ENCODE measurements at regions not wholly inside any gene's neighbourhood (a gene's known extent, or its start where the extent isn't known, plus 50 kb on each side); places are given as distances from the start of the nearest gene placed in this dataset.

GRCh38 chr14:80378084-80378690 lies 166.9 kb upstream of the DIO2 start:
- H3K36me3 ChIP-seq (ENCODE audit: control insufficient read depth, low read length): no peaks in the 10 kb centered on the region
- H3K27ac ChIP-seq (ENCODE audit: low read depth, low read length): no peak overlapping the region
- H3K4me3 ChIP-seq (ENCODE audit: low read length): no peak overlapping the region
- H3K4me2 ChIP-seq (ENCODE audit: low read length): no peak overlapping the region
- H3K4me1 ChIP-seq (ENCODE audit: control insufficient read depth, low read length): no peaks in the 10 kb centered on the region
- H4K20me1 ChIP-seq (ENCODE audit: control insufficient read depth, insufficient read depth, low read depth, low read length): no peaks in the 10 kb centered on the region
- no peaks in the 10 kb centered on the region for H3K79me2 ChIP-seq (ENCODE audit: control insufficient read depth, low read length)
- H3K9me3 ChIP-seq (ENCODE audit: control insufficient read depth, insufficient read depth, low read length): no peaks in the 10 kb centered on the region
- TF ChIP-seq CTCF (IDR thresholded peaks at IDR 0.05; ENCODE audit: low read depth, low read length, poor library complexity, severe bottlenecking) (no peak), EZH2phosphoT487 (IDR thresholded peaks at IDR 0.05; ENCODE audit: borderline replicate concordance, low read length) (no peak)
- no peaks in the 10 kb centered on the region for H3K27me3 ChIP-seq (ENCODE audit: control insufficient read depth, low read length)
- no peaks in the 10 kb centered on the region for H3K9me2 ChIP-seq (replicated peaks; ENCODE audit: control insufficient read depth, low read length)
- H3F3A ChIP-seq (ENCODE audit: control insufficient read depth, insufficient read depth): no peaks in the 10 kb centered on the region

- H3K9me2 ChIP-seq (replicated peaks; ENCODE audit: control insufficient read depth, low read length): no peaks in the 10 kb centered on the region
- no peaks in the 10 kb centered on the region for H3K9me3 ChIP-seq (ENCODE audit: control insufficient read depth, insufficient read depth, low read length)
- no peaks in the 10 kb centered on the region for H3K79me2 ChIP-seq (ENCODE audit: control insufficient read depth, low read length)
- no peaks in the 10 kb centered on the region for H3K27me3 ChIP-seq (ENCODE audit: control insufficient read depth, low read length)
- TF ChIP-seq CTCF (IDR thresholded peaks at IDR 0.05; ENCODE audit: low read depth, low read length, poor library complexity, severe bottlenecking): no peak
- no peak for TF ChIP-seq EZH2phosphoT487 (IDR thresholded peaks at IDR 0.05; ENCODE audit: borderline replicate concordance, low read length)
- no peaks in the 10 kb centered on the region for H3K36me3 ChIP-seq (ENCODE audit: control insufficient read depth, low read length)
- H3K4me3 ChIP-seq (ENCODE audit: low read length): no peak overlapping the region
- no peaks in the 10 kb centered on the region for H4K20me1 ChIP-seq (ENCODE audit: control insufficient read depth, insufficient read depth, low read depth, low read length)
- H3F3A ChIP-seq (ENCODE audit: control insufficient read depth, insufficient read depth): no peaks in the 10 kb centered on the region
- no peak overlapping the region for H3K27ac ChIP-seq (ENCODE audit: low read depth, low read length)
- no peak overlapping the region for H3K4me2 ChIP-seq (ENCODE audit: low read length)
- H3K4me1 ChIP-seq (ENCODE audit: control insufficient read depth, low read length): no peaks in the 10 kb centered on the region
Measured at GRCh38 chr14:80364816-80365215, 153.5 kb upstream of the DIO2 start.

GRCh38 chr14:80364274-80364673 lies 153.0 kb upstream of the DIO2 start:
- Histone ChIP-seq H3K36me3 (ENCODE audit: control insufficient read depth, low read length) (no peaks in the 10 kb centered on the region), H3K9me2 (replicated peaks; ENCODE audit: control insufficient read depth, low read length) (no peaks in the 10 kb centered on the region), H3K79me2 (ENCODE audit: control insufficient read depth, low read length) (no peaks in the 10 kb centered on the region), H3K27ac (ENCODE audit: low read depth, low read length) (no peak overlapping the region), H3F3A (ENCODE audit: control insufficient read depth, insufficient read depth) (no peaks in the 10 kb centered on the region), H3K9me3 (ENCODE audit: control insufficient read depth, insufficient read depth, low read length) (no peaks in the 10 kb centered on the region), H3K4me2 (ENCODE audit: low read length) (no peak overlapping the region), H3K27me3 (ENCODE audit: control insufficient read depth, low read length) (no peaks in the 10 kb centered on the region), H3K4me1 (ENCODE audit: control insufficient read depth, low read length) (no peaks in the 10 kb centered on the region), H4K20me1 (ENCODE audit: control insufficient read depth, insufficient read depth, low read depth, low read length) (no peaks in the 10 kb centered on the region), H3K4me3 (ENCODE audit: low read length) (no peak overlapping the region)
- TF ChIP-seq CTCF (IDR thresholded peaks at IDR 0.05; ENCODE audit: low read depth, low read length, poor library complexity, severe bottlenecking) (peak; percentile 33), EZH2phosphoT487 (IDR thresholded peaks at IDR 0.05; ENCODE audit: borderline replicate concordance, low read length) (no peak)

Data from DOHH2 (cell line).